Epithelial cell of proximal tubule (primary cell): ENCODE measurements at regions not wholly inside any gene's neighbourhood (a gene's known extent, or its start where the extent isn't known, plus 50 kb on each side); places are given as distances from the start of the nearest gene placed in this dataset.

Experiments used
- DNase-seq: peaks from one replicate; pipeline ENCODE4 v3.0.0-alpha.2; 2011; ENCODE audit warnings: low read depth
- H3K4me3 ChIP-seq: 2 replicates; pipeline ENCODE4 v1.5.1; 2011; ENCODE audit warnings: low read depth, mild to moderate bottlenecking, low read length
- TF ChIP-seq, protein P1 (sequence below): conservative IDR thresholded peaks from 2 replicates; pipeline ENCODE4 v1.5.1; 2012; ENCODE audit warnings: low read depth, mild to moderate bottlenecking, low read length

DNA sequence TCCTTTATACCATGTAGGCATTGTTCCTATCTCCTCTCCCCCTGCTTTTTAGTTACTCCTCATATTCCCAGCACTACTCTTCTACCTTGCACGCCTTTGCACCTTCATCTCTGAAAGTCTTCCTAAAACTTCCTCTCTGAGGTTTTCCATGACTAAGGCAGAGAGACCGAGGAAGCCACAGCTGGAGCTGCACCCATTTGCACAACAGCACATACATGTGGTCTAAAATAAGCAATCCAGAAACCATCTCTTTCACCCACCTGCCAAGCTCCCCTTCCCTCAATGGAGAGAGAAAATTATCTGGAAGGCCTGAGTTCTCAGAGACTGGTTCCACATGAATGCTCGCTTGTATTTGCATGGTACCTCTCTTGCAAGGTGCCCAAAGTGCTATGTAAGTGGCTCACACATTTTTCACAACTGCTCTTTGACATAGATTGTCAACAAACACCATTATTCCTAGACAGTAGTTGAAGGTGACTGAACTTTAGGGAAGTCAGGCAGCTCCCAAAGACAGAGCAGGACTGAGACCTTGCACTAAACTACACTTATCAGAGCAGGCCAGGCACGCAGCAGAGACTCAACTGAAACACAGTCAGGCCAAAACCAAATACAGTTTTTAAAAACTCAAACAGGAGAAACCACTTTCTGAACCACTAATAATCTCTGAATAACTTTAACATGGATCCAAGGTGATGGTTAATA, 313.2 kb downstream of the TFAP2A start:
- no peak for DNase-seq
- TF ChIP-seq, protein P1, sequence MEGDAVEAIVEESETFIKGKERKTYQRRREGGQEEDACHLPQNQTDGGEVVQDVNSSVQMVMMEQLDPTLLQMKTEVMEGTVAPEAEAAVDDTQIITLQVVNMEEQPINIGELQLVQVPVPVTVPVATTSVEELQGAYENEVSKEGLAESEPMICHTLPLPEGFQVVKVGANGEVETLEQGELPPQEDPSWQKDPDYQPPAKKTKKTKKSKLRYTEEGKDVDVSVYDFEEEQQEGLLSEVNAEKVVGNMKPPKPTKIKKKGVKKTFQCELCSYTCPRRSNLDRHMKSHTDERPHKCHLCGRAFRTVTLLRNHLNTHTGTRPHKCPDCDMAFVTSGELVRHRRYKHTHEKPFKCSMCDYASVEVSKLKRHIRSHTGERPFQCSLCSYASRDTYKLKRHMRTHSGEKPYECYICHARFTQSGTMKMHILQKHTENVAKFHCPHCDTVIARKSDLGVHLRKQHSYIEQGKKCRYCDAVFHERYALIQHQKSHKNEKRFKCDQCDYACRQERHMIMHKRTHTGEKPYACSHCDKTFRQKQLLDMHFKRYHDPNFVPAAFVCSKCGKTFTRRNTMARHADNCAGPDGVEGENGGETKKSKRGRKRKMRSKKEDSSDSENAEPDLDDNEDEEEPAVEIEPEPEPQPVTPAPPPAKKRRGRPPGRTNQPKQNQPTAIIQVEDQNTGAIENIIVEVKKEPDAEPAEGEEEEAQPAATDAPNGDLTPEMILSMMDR: no peak
- no peak overlapping the region for H3K4me3 ChIP-seq

- H3K4me3 ChIP-seq: peak overlapping the region; percentile 53
- TF ChIP-seq, protein P1: no peak
- DNase-seq: no peak
Observed at GRCh38 chr6:10099529-10100140, 315.2 kb downstream of the TFAP2A start.

DNA sequence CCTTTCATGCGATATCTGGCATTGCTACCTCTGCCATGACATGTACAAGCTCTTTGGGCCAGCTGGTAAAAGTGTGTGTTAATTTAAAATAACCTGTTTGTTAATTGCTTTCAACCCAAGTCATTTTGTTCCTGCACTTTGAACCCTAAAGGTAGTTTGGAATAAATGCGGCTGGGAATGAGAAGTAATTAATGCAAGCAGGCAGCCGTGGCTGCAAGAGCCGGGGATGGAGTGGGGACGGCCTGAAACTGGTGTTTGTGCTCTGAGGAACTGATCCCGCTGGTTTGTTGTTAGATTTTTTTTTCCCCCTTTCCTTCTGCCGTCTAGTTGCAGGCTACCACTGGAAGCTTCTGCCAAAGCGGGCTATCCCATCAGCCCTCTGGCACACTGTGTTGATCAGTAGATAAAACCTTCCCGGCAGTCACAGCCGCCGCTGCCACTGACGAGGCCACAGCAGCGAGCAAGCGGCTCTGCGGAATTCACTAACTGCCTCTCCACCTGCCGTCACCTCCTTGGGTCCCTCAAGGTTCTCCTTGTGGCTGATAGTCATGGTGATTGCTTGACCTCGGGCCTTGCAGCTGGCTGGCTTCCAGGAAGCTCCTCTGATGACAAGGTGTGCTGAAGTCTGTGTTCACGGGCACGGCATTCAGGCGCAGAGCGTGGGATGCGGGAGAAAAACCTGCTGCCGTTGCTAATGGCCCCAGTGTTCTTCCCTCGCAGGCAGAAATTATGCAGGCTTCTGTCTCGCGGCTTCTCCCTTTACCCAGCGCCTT, 315.9 kb downstream of the TFAP2A start:
- peak overlapping the region; percentile 53 for H3K4me3 ChIP-seq
- peak; percentile 6 for DNase-seq

GRCh38 chr6:10093282-10093681, 321.6 kb downstream of the TFAP2A start:
- no peak for DNase-seq
- TF ChIP-seq, protein P1: no peak
- no peak overlapping the region for H3K4me3 ChIP-seq

More for the DNA sequence above, 315.9 kb downstream of the TFAP2A start:
- TF ChIP-seq, protein P1: no peak

DNA sequence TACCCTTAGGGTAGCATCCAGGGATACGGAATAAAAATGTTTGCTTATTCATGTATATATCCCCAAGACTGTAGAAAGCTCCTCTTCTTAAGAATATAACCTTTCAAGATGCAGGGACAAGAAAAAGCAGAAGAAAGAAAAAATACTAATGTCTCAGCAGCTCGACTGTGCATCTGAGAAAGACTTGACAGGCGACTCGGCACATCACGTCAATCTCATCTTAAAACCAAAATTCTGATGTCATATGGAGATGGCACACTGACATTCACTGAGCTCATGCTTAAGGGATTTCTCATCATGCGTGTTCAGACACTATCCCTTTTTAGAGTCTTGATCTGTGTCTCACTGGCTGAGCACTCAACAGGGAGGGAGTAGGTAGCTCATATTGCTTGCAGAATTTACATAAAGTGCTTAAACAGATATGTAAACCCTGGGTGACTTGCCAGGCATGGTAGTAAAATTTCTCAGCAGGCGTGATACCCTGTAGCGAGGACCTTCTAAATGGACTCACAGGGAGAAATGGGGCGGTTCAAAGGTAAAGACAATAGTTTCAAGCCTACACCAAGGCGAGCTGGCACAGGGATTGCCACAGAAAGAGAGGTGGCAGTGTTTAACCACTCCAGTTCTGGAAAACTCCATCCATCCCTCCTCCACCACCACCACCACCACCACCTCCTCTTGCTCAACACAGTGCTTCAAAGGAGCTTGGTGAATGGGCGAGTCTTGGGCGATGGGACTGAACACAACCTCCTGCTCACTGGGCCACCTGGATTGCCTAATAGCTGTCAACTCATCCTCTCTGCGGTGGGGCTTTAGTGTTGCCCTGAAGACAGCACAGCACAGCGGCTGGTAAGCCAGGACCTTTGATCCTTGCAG, 330.5 kb downstream of the TFAP2A start:
- DNase-seq: no peak
- TF ChIP-seq, protein P1: peak; percentile 2
- H3K4me3 ChIP-seq: no peak overlapping the region

GRCh38 chr6:10082385-10082784, 332.5 kb downstream of the TFAP2A start:
- TF ChIP-seq, protein P1: no peak
- DNase-seq: no peak
- no peak overlapping the region for H3K4me3 ChIP-seq
